BE2C (cell line): ENCODE measurements at regions not wholly inside any gene's neighbourhood (a gene's known extent, or its start where the extent isn't known, plus 50 kb on each side); places are given as distances from the start of the nearest gene placed in this dataset.

Experiments used
- DNase-seq: peaks from one replicate; pipeline ENCODE4 v3.0.0-alpha.2; 2020
- H3K27me3 ChIP-seq: fragments of 250-450 bp; sonication (Bioruptor Pico); 2 replicates; pipeline ENCODE4 v1.5.1; 2020; ENCODE audit warnings: mild to moderate bottlenecking
- H3K36me3 ChIP-seq: fragments of 250-450 bp; sonication (Bioruptor Pico); 2 replicates; pipeline ENCODE4 v1.5.1; 2020; ENCODE audit warnings: mild to moderate bottlenecking
- H3K4me1 ChIP-seq: fragments of 250-450 bp; sonication (Bioruptor Pico); 2 replicates; pipeline ENCODE4 v1.5.1; 2020
- H3K4me3 ChIP-seq: 2 replicates; pipeline ENCODE4 v1.5.1; 2011; ENCODE audit warnings: low read depth, low read length
- H3K9me3 ChIP-seq: fragments of 250-450 bp; sonication (Bioruptor Pico); 2 replicates; pipeline ENCODE4 v1.5.1; 2020
- TF ChIP-seq, protein P1 (sequence below): IDR thresholded peaks from 2 replicates; pipeline ENCODE4 v1.5.1; 2012; ENCODE audit warnings: mild to moderate bottlenecking, low read depth, low read length

DNA sequence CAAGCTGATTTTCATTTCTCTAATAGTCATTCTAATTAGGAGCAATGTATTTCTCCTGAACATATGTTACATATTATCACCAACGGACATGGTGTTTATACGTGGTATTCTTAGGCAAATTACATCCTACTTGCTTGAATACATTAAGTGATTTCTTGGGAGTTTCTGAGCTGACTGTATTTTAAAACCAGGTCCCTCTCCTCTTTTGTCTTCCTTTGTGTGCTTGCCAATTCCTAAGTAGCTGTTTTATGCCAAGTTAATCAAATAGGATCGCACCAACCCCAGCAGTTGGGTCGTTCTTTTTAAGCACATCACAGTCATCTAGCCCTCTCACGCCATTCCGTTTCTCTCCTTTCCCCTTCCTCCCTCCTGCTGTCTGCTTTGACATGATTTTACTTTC, 75.4 kb upstream of the MAP2 start:
- TF ChIP-seq, protein P1, sequence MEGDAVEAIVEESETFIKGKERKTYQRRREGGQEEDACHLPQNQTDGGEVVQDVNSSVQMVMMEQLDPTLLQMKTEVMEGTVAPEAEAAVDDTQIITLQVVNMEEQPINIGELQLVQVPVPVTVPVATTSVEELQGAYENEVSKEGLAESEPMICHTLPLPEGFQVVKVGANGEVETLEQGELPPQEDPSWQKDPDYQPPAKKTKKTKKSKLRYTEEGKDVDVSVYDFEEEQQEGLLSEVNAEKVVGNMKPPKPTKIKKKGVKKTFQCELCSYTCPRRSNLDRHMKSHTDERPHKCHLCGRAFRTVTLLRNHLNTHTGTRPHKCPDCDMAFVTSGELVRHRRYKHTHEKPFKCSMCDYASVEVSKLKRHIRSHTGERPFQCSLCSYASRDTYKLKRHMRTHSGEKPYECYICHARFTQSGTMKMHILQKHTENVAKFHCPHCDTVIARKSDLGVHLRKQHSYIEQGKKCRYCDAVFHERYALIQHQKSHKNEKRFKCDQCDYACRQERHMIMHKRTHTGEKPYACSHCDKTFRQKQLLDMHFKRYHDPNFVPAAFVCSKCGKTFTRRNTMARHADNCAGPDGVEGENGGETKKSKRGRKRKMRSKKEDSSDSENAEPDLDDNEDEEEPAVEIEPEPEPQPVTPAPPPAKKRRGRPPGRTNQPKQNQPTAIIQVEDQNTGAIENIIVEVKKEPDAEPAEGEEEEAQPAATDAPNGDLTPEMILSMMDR = no peak
- Histone ChIP-seq H3K36me3 (no peaks in the 10 kb centered on the region), H3K27me3 (no peaks in the 10 kb centered on the region), H3K9me3 (no peaks in the 10 kb centered on the region), H3K4me3 (no peak overlapping the region), H3K4me1 (no peaks in the 10 kb centered on the region)
- DNase-seq = no peak

DNA sequence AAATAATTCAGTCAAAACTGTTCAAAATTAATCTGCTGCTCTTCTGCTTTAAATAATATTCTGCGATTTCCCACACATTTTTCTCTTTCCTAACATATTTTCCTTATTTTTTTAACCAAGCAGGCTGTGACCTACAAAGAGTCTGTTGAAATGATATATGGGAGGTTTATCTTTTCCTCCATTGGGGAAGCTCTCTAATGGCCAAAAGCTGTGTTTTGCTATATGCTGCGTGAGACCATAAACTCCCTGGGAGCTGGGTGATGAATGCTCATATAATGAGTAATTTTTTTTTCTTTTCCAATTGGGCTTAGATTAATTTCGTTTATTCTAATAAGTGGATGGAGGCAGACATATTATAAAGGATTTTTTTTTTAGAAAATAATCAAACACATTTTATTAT, 72.2 kb upstream of the MAP2 start:
- Histone ChIP-seq H3K4me1 (no peaks in the 10 kb centered on the region), H3K27me3 (no peaks in the 10 kb centered on the region), H3K9me3 (no peaks in the 10 kb centered on the region), H3K36me3 (no peaks in the 10 kb centered on the region), H3K4me3 (no peak overlapping the region)
- DNase-seq = no peak
- TF ChIP-seq, protein P1 = no peak

DNA sequence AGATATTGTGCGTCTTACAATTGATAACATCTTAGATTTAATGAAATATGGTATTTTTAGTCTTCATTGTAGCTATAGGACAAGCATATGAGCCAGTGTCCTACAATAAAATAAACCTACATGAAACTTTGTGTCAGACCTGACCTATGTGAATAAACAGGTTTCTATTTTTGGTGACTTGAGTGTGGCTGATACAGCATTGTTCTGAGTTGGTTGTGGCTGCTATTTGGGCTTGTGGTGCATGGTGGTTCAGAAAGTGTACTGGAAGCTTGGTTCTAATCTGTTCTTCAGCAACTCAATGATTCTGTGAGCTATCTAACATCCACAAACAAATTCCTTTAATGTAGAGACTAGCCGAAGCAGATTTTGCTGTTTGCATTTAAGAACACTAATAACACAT, 64.9 kb upstream of the MAP2 start:
- H3K36me3 ChIP-seq = no peaks in the 10 kb centered on the region
- H3K4me3 ChIP-seq = no peak overlapping the region
- H3K9me3 ChIP-seq = no peaks in the 10 kb centered on the region
- H3K27me3 ChIP-seq = no peaks in the 10 kb centered on the region
- no peaks in the 10 kb centered on the region for H3K4me1 ChIP-seq
- DNase-seq = no peak
- TF ChIP-seq, protein P1 = no peak

DNA sequence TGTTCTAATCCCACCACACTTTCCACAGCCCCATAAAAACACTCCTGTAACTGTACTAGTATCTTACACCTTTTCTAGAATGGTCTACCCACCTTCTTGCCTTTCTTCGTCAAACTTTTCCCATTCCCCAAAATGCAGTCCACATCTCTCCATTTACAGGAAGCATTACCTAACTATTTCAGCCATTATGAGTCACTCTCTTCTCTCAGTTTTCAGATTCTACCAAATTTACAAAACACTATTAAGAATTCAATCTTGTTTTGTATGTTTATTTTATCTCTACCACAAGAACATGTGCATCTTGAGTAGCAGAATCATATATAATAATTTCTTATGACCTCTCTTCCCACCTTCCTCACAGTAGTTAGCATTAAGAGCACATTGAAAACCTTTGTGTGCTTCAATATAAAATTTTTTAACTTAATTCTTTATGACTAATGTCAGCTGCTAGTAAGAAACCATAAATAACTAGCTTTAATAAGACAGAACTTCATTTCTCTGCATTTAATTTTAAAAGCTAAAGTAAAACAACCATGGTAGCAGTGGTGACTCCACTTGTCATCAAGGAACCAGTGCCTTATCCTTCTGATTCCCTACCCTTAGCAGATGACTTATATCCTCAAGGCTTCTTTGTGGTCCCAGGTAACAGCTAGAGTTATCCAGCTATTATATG, 56.6 kb upstream of the MAP2 start:
- H3K36me3 ChIP-seq = no peaks in the 10 kb centered on the region
- no peaks in the 10 kb centered on the region for H3K9me3 ChIP-seq
- H3K27me3 ChIP-seq = no peaks in the 10 kb centered on the region
- no peaks in the 10 kb centered on the region for H3K4me1 ChIP-seq
- TF ChIP-seq, protein P1 = no peak
- H3K4me3 ChIP-seq = no peak overlapping the region
- no peak for DNase-seq

DNA sequence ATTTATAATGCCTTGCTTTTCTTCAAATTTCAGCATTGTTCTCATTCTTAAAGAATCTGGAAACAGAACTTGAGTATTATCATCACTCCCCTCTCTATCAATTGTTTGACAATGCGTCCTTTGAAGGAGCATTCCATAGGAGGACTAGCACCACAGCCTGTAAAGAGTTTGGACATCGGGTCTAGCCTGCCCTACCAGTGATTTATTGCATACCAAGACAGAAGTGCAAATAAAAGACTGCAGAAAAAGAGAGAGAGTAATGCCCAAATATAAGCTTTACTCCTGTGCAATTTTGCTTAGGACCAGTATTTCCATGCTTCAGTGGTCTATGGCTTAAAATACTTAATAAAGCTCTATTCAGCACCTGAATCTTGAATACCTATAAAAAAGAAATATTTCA, 55.4 kb upstream of the MAP2 start:
- TF ChIP-seq, protein P1 = no peak
- Histone ChIP-seq H3K27me3 (no peaks in the 10 kb centered on the region), H3K4me3 (no peak overlapping the region), H3K9me3 (no peaks in the 10 kb centered on the region), H3K4me1 (no peaks in the 10 kb centered on the region), H3K36me3 (no peaks in the 10 kb centered on the region)
- DNase-seq = no peak

DNA sequence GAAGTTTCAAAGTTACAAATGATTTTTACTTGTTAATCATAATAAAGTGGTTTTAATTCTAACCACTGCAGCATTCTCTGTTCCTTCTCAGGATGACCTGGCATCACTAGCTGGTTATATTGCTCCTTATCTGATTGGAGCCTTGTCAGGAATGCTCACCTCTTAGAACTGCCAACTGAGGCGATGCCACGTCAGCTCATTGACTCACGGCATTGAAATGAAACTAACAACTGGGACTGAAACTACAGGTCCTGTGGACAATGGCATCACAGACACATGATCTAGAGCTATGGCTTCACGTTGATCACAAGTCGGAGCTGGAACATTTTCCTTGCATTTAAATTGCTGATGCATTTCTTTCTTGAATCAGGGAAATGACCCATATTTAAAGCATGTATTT, 54.9 kb upstream of the MAP2 start:
- Histone ChIP-seq H3K9me3 (no peaks in the 10 kb centered on the region), H3K4me3 (0 out of 2 replicates have a peak overlapping the region, but pooled peaks have one; percentile 4)
- peak; percentile 15 for DNase-seq

More for the DNA sequence above, 54.9 kb upstream of the MAP2 start:
- Histone ChIP-seq H3K36me3 (no peaks in the 10 kb centered on the region), H3K4me1 (no peaks in the 10 kb centered on the region), H3K27me3 (no peaks in the 10 kb centered on the region)
- TF ChIP-seq, protein P1 = no peak
